ENCODE measurements at regions not wholly inside any gene's neighbourhood (a gene's known extent, or its start where the extent isn't known, plus 50 kb on each side); places are given as distances from the start of the nearest gene placed in this dataset.

- TF ChIP-seq, protein P1, sequence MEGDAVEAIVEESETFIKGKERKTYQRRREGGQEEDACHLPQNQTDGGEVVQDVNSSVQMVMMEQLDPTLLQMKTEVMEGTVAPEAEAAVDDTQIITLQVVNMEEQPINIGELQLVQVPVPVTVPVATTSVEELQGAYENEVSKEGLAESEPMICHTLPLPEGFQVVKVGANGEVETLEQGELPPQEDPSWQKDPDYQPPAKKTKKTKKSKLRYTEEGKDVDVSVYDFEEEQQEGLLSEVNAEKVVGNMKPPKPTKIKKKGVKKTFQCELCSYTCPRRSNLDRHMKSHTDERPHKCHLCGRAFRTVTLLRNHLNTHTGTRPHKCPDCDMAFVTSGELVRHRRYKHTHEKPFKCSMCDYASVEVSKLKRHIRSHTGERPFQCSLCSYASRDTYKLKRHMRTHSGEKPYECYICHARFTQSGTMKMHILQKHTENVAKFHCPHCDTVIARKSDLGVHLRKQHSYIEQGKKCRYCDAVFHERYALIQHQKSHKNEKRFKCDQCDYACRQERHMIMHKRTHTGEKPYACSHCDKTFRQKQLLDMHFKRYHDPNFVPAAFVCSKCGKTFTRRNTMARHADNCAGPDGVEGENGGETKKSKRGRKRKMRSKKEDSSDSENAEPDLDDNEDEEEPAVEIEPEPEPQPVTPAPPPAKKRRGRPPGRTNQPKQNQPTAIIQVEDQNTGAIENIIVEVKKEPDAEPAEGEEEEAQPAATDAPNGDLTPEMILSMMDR (IDR thresholded peaks at IDR 0.05) = no peak
- TF ChIP-seq POLR2A (IDR thresholded peaks at IDR 0.05) = no peak
- TF ChIP-seq POLR2AphosphoS5 (IDR thresholded peaks at IDR 0.05) = no peak
- no peak for TF ChIP-seq EP300 (IDR thresholded peaks at IDR 0.05)
These were observed 121.6 kb upstream of the SGCG start for GRCh38 chr13:23059173-23059572.

Measured in gastroesophageal sphincter (tissue), 3 donors.